K562 (cell line): ENCODE measurements at regions not wholly inside any gene's neighbourhood (a gene's known extent, or its start where the extent isn't known, plus 50 kb on each side); places are given as distances from the start of the nearest gene placed in this dataset.

Experiments
- ATAC-seq: fragments of 200-7000 bp; cut with Tn5 transposase; 3 replicates; pipeline ENCODE4 v1.9.1; 2020; ENCODE audit warnings: moderate library complexity
- BruUV-seq: library from RNA; stranded (reverse); fragments of 400-500 nt; replicated peaks from 2 replicates; lab custom pipeline; 2021; lab: Mats Ljungman, UMichigan
- CTCF ChIA-PET: fragments of 300-600 bp; formaldehyde crosslinking; extraction: SDS; loops from one replicate; lab custom pipeline; 2021; ENCODE audit warnings: low intra/inter-chr PET ratio; lab: Yijun Ruan, JAX
- POLR2A ChIA-PET: fragments of 300-600, 350-650 bp; sonication (Branson Sonifier 250); formaldehyde crosslinking; extraction: SDS; loops from one replicate; lab custom pipeline; 2021; ENCODE audit warnings: antibody characterized with exemption, inconsistent platforms; lab: Yijun Ruan, JAX
- DNase-seq, 4 experiments: peaks; one replicate each; pipeline versions ENCODE4 v3.0.0 to v3.0.0-alpha.2; 2011 to 2018; ENCODE audit warnings: low spot score in 3 of 4, mixed read lengths in 3 of 4; ENCODE audit errors: extremely low read depth in 1 of 4
- FAIRE-seq: peaks from 2 replicates; lab custom pipeline; 2011; peaks lifted over from hg19 to GRCh38; lab: Jason Lieb, UNC
- H2AFZ ChIP-seq: 2 replicates; pipeline ENCODE4 v1.6.0; 2011; ENCODE audit warnings: low read depth, low read length, control low read depth, inconsistent platforms
- H3K27ac ChIP-seq: fragments of 200-600 bp; 3 replicates; pipeline ENCODE4 v1.8.0; 2011; ENCODE audit warnings: low read depth, mild to moderate bottlenecking, control low read depth, inconsistent platforms, low read length, moderate library complexity, mixed read lengths; ENCODE audit errors: extremely low read depth
- H3K27me3 ChIP-seq, 2 experiments: fragments of 300-600 bp in 1 of 2; 2 replicates in 1 of 2; 3 replicates in 1 of 2; pipeline versions ENCODE4 v1.6.0 to v1.8.0; 2011; ENCODE audit warnings: inconsistent platforms in 2 of 2, low read length in 2 of 2, mild to moderate bottlenecking in 1 of 2, mixed read lengths in 1 of 2, moderate library complexity in 1 of 2; ENCODE audit not compliant: control insufficient read depth in 2 of 2, insufficient read depth in 2 of 2
- H3K36me3 ChIP-seq: fragments of 300-600 bp; 3 replicates; pipeline ENCODE4 v1.8.0; 2011; ENCODE audit warnings: mild to moderate bottlenecking, low read length, inconsistent platforms; ENCODE audit not compliant: control insufficient read depth, insufficient read depth
- H3K4me1 ChIP-seq, 2 experiments: fragments of 200-600 bp in 1 of 2; replicated peaks in 1 of 2; 2 replicates in 1 of 2; 3 replicates in 1 of 2; pipeline versions ENCODE4 v1.5.1 to v1.8.0; 2011; ENCODE audit warnings: inconsistent platforms in 2 of 2, low read length in 2 of 2, mild to moderate bottlenecking in 1 of 2, mixed read lengths in 1 of 2, moderate library complexity in 1 of 2; ENCODE audit not compliant: control insufficient read depth in 2 of 2, insufficient read depth in 2 of 2
- H3K4me2 ChIP-seq: 2 replicates; pipeline ENCODE4 v1.6.1; 2011; ENCODE audit warnings: low read length, control low read depth, inconsistent platforms, mixed read lengths; ENCODE audit not compliant: insufficient read depth
- H3K4me3 ChIP-seq: fragments of 200-600 bp; sonication (generic), shearing (Covaris generic); 2 replicates; pipeline ENCODE4 v1.5.1; 2016; ENCODE audit warnings: control low read depth, inconsistent platforms
- H3K79me2 ChIP-seq: fragments of 200-600 bp; 3 replicates; pipeline ENCODE4 v1.8.0; 2011; ENCODE audit warnings: low read length, inconsistent platforms; ENCODE audit not compliant: control insufficient read depth, insufficient read depth
- H3K9ac ChIP-seq, 2 experiments: 2 replicates each; pipeline versions ENCODE4 v1.6.0 to v1.6.1; 2011; ENCODE audit warnings: low read depth in 2 of 2, low read length in 2 of 2, control low read depth in 1 of 2, inconsistent platforms in 1 of 2, mild to moderate bottlenecking in 1 of 2, mixed read lengths in 1 of 2; ENCODE audit not compliant: insufficient read depth in 1 of 2
- H3K9me1 ChIP-seq: one replicate; pipeline ENCODE4 v1.6.0; 2011; ENCODE audit warnings: inconsistent platforms, mild to moderate bottlenecking, low read length, moderate library complexity; ENCODE audit not compliant: control insufficient read depth, insufficient read depth
- H3K9me3 ChIP-seq: replicated peaks from 2 replicates; pipeline ENCODE4 v1.5.1; 2011; ENCODE audit warnings: low read depth, low read length, inconsistent platforms; ENCODE audit not compliant: control insufficient read depth, insufficient read depth
- H4K20me1 ChIP-seq: replicated peaks from 2 replicates; pipeline ENCODE4 v1.6.1; 2011; ENCODE audit warnings: low read length, inconsistent platforms, mixed read lengths; ENCODE audit not compliant: control insufficient read depth, insufficient read depth
- ARID1B ChIP-seq: fragments of 450-650 bp; IDR thresholded peaks from 2 replicates; pipeline ENCODE4 v1.6.1; 2016; ENCODE audit warnings: antibody characterized with exemption, mild to moderate bottlenecking, inconsistent platforms
- ATF7 ChIP-seq: fragments of 450-650 bp; IDR thresholded peaks from 2 replicates; pipeline ENCODE4 v1.7.1; 2014; ENCODE audit warnings: mild to moderate bottlenecking, moderate library complexity
- CC2D1A ChIP-seq: fragments of 450-650 bp; IDR thresholded peaks from 2 replicates; pipeline ENCODE4 v1.6.1; 2017; ENCODE audit warnings: mild to moderate bottlenecking
- E2F3 ChIP-seq: fragments of 250-450 bp; sonication (Bioruptor Pico); IDR thresholded peaks from 2 replicates; pipeline ENCODE4 v1.4.0; 2020; ENCODE audit warnings: mild to moderate bottlenecking
- EZH2 ChIP-seq: IDR thresholded peaks from 2 replicates; pipeline ENCODE4 v1.6.1; 2012; ENCODE audit warnings: low read depth, mild to moderate bottlenecking, inconsistent platforms, low read length, borderline replicate concordance
- MAFF ChIP-seq: IDR thresholded peaks from 2 replicates; pipeline ENCODE4 v1.6.1; 2012; ENCODE audit warnings: low read length, improper control_type of control experiment
- NFE2 ChIP-seq: IDR thresholded peaks from 2 replicates; pipeline ENCODE4 v1.6.1; 2014; ENCODE audit warnings: antibody characterized with exemption, low read depth
- NR3C1 ChIP-seq: sonication (generic); formaldehyde crosslinking; IDR thresholded peaks from 2 replicates; pipeline ENCODE4 v1.8.1; 2022; ENCODE audit warnings: missing genetic modification reagents
- PTRF ChIP-seq: fragments of 450-650 bp; IDR thresholded peaks from 2 replicates; pipeline ENCODE4 v1.6.1; 2016; ENCODE audit warnings: mild to moderate bottlenecking, missing genetic modification characterization, missing compliant biosample characterization
- SRSF9 ChIP-seq: fragments of 200-400 bp; formaldehyde crosslinking; IDR thresholded peaks from 2 replicates; pipeline ENCODE4 v1.6.1; 2017; ENCODE audit warnings: low read depth, low read length, borderline replicate concordance
- TFAM ChIP-seq: fragments of 250-450 bp; sonication (Bioruptor Pico); conservative IDR thresholded peaks from 2 replicates; pipeline ENCODE4 v1.5.0; 2021; ENCODE audit warnings: mild to moderate bottlenecking, moderate library complexity
- WGBS: fragments of 100-300 bp; shearing (Covaris generic); methylation state at CpG from one replicate; pipeline ENCODE4 v1.1.6; 2016; ENCODE audit warnings: low coverage, mixed read lengths; ENCODE audit not compliant: insufficient coverage; ENCODE audit errors: missing lambda C conversion rate; 5-methylcytosine and 5-hydroxymethylcytosine counted together
- in situ Hi-C: fragments of 300-500 bp; cut with MboI; formaldehyde crosslinking; loops from 4 replicates; pipeline ENCODE4 v1.15.0; 2018; ENCODE audit warnings: inconsistent platforms, mixed read lengths
- intact Hi-C: fragments of 100-400 bp; cut with micrococcal nuclease; formaldehyde crosslinking; loops from 2 replicates; pipeline ENCODE4 v1.14.2; 2022
- TF ChIP-seq, protein P1 (sequence below): sonication (generic); formaldehyde crosslinking; IDR thresholded peaks from 2 replicates; pipeline ENCODE4 v1.8.1; 2022; ENCODE audit warnings: missing genetic modification reagents
- TF ChIP-seq, protein P2 (sequence below): fragments of 250-450 bp; sonication (Bioruptor Pico); IDR thresholded peaks from 2 replicates; pipeline ENCODE4 v1.8.0; 2021; ENCODE audit warnings: moderate library complexity, mild to moderate bottlenecking, inconsistent platforms
- TF ChIP-seq, protein P3 (sequence below): sonication (generic); IDR thresholded peaks from 2 replicates; pipeline ENCODE4 v1.6.1; 2016
- TF ChIP-seq, protein P4 (sequence below), 2 experiments: IDR thresholded peaks; 2 replicates each; pipeline ENCODE4 v1.6.1; 2012; ENCODE audit warnings: improper control_type of control experiment in 2 of 2, low read depth in 2 of 2, low read length in 2 of 2, borderline replicate concordance in 1 of 2
- TF ChIP-seq, protein P5 (sequence below): fragments of 250-450 bp; sonication (Bioruptor Pico); IDR thresholded peaks from 2 replicates; pipeline ENCODE4 v1.9.0; 2021; ENCODE audit warnings: mild to moderate bottlenecking

DNA sequence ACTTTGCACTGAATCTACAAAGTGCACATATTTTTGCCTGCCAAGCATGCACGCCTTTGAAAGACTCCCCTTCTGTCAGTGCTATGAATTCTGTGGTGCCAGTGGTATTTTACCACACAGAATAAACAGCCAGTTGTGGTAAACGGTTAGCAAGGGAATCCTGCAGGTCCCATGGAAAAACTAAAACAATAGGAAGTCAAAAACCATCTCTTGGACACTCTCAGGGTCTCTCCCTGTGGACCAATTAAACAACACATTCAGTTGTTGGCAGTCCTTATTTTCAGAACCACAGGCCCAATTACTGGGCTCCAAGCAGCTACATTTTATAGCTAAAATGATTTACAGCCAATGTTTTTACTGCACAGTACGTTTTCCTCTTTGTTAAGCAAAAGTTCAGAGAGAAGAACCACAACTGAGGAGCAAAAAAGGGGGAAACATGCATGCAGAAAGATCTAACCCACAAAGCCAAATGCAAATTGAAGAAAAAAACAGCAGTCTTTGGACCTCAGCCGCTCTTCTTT, 116.9 kb downstream of the KCTD12 start:
- H2AFZ ChIP-seq, result no peak overlapping the region
- H3K9me1 ChIP-seq, result no peaks in the 10 kb centered on the region
- no peaks in the 10 kb centered on the region for H4K20me1 ChIP-seq
- no peak for FAIRE-seq
- H3K27ac ChIP-seq, result no peak overlapping the region
- CTCF ChIA-PET, result no interaction called here
- no peaks in the 10 kb centered on the region for H3K79me2 ChIP-seq
- POLR2A ChIA-PET, result no interaction called here
- WGBS, result 0% methylated on average over 4 of the region's 4 CpGs
- no peak overlapping the region for H3K4me2 ChIP-seq
- no peaks in the 10 kb centered on the region for H3K9me3 ChIP-seq
- no peak overlapping the region for H3K4me3 ChIP-seq
- no peak overlapping the region for H3K9ac ChIP-seq
- no peak for ATAC-seq
- no peaks in the 10 kb centered on the region for H3K4me1 ChIP-seq
- H3K36me3 ChIP-seq, result no peaks in the 10 kb centered on the region
- in situ Hi-C loops, result no loop called here
- intact Hi-C loops, result no loop called here
- no TSS peak for BruUV-seq
- H3K27me3 ChIP-seq, result no peaks in the 10 kb centered on the region
- no peak for DNase-seq
- TF ChIP-seq CC2D1A, result no peak
- TF ChIP-seq, protein P1, sequence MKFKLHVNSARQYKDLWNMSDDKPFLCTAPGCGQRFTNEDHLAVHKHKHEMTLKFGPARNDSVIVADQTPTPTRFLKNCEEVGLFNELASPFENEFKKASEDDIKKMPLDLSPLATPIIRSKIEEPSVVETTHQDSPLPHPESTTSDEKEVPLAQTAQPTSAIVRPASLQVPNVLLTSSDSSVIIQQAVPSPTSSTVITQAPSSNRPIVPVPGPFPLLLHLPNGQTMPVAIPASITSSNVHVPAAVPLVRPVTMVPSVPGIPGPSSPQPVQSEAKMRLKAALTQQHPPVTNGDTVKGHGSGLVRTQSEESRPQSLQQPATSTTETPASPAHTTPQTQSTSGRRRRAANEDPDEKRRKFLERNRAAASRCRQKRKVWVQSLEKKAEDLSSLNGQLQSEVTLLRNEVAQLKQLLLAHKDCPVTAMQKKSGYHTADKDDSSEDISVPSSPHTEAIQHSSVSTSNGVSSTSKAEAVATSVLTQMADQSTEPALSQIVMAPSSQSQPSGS (CRISPR knock-in tag), result no peak
- no peak for TF ChIP-seq TFAM
- TF ChIP-seq ATF7, result no peak
- TF ChIP-seq ARID1B, result no peak
- TF ChIP-seq, protein P2, sequence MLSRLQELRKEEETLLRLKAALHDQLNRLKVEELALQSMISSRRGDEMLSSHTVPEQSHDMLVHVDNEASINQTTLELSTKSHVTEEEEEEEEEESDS, result no peak
- TF ChIP-seq NFE2, result no peak
- no peak for TF ChIP-seq SRSF9
- TF ChIP-seq, protein P3, sequence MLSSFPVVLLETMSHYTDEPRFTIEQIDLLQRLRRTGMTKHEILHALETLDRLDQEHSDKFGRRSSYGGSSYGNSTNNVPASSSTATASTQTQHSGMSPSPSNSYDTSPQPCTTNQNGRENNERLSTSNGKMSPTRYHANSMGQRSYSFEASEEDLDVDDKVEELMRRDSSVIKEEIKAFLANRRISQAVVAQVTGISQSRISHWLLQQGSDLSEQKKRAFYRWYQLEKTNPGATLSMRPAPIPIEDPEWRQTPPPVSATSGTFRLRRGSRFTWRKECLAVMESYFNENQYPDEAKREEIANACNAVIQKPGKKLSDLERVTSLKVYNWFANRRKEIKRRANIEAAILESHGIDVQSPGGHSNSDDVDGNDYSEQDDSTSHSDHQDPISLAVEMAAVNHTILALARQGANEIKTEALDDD, result no peak
- no peak for TF ChIP-seq MAFF
- no peak for TF ChIP-seq PTRF
- TF ChIP-seq, protein P4, sequence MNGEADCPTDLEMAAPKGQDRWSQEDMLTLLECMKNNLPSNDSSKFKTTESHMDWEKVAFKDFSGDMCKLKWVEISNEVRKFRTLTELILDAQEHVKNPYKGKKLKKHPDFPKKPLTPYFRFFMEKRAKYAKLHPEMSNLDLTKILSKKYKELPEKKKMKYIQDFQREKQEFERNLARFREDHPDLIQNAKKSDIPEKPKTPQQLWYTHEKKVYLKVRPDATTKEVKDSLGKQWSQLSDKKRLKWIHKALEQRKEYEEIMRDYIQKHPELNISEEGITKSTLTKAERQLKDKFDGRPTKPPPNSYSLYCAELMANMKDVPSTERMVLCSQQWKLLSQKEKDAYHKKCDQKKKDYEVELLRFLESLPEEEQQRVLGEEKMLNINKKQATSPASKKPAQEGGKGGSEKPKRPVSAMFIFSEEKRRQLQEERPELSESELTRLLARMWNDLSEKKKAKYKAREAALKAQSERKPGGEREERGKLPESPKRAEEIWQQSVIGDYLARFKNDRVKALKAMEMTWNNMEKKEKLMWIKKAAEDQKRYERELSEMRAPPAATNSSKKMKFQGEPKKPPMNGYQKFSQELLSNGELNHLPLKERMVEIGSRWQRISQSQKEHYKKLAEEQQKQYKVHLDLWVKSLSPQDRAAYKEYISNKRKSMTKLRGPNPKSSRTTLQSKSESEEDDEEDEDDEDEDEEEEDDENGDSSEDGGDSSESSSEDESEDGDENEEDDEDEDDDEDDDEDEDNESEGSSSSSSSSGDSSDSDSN (IDR thresholded peaks at IDR 0.05; ENCODE audit: borderline replicate concordance in 1 of 2, low read depth in 2 of 2, low read length in 2 of 2), result no peak
- TF ChIP-seq, protein P5, sequence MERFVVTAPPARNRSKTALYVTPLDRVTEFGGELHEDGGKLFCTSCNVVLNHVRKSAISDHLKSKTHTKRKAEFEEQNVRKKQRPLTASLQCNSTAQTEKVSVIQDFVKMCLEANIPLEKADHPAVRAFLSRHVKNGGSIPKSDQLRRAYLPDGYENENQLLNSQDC (CRISPR knock-in tag), result no peak
- TF ChIP-seq EZH2, result no peak
- TF ChIP-seq E2F3, result no peak
- no peak for TF ChIP-seq NR3C1 (CRISPR knock-in tag)
